Ascending aorta (tissue), 2 donors: ENCODE measurements at regions not wholly inside any gene's neighbourhood (a gene's known extent, or its start where the extent isn't known, plus 50 kb on each side); places are given as distances from the start of the nearest gene placed in this dataset.

Experiments
- DNase-seq, 2 donors: peaks; one replicate each; pipeline ENCODE4 v3.0.0-alpha.2; 2019; ENCODE audit warnings: low spot score in 2 of 2
- H3K27ac ChIP-seq, 2 donors: fragments of 200-600 bp; sonication (generic); one replicate each; pipeline ENCODE4 v1.5.1; 2016 to 2017; ENCODE audit warnings: mild to moderate bottlenecking in 1 of 2
- H3K27me3 ChIP-seq: fragments of 200-600 bp; sonication (generic); one replicate; pipeline ENCODE4 v1.5.1; 2017
- H3K36me3 ChIP-seq, 2 donors: fragments of 200-600 bp; sonication (generic); one replicate each; pipeline ENCODE4 v1.5.1; 2016
- H3K4me1 ChIP-seq, 2 donors: fragments of 200-600 bp; sonication (generic); one replicate each; pipeline ENCODE4 v1.5.1; 2016 to 2017; ENCODE audit warnings: mild to moderate bottlenecking in 1 of 2
- H3K4me3 ChIP-seq, 2 donors: fragments of 200-600 bp; sonication (generic); one replicate each; pipeline ENCODE4 v1.5.1; 2016 to 2017; ENCODE audit warnings: mild to moderate bottlenecking in 1 of 2
- H3K9me3 ChIP-seq, 2 donors: fragments of 200-600 bp; sonication (generic); one replicate each; pipeline ENCODE4 v1.5.1; 2016
- CTCF ChIP-seq, 3 experiments: fragments of 200-600 bp in 2 of 3; fragments of 450-650 bp in 1 of 3; sonication (generic) in 2 of 3; IDR thresholded peaks; one replicate each; pipeline ENCODE4 v1.5.1; 2016 to 2019; ENCODE audit warnings: antibody characterized with exemption in 3 of 3, mild to moderate bottlenecking in 1 of 3, moderate library complexity in 1 of 3
- intact Hi-C: fragments of 100-400 bp; cut with DNase I; formaldehyde crosslinking; loops from one replicate; pipeline ENCODE4 v1.15.1; 2023

GRCh38 chr4:178696515-178696914 lies 1254.3 kb upstream of the AGA start:
- H3K9me3 ChIP-seq = no peaks in the 10 kb centered on the region
- no peaks in the 10 kb centered on the region for H3K36me3 ChIP-seq
- TF ChIP-seq CTCF (IDR thresholded peaks at IDR 0.05) = no peak
- intact Hi-C loops = no loop called here
- H3K4me3 ChIP-seq = no peak overlapping the region
- no peaks in the 10 kb centered on the region for H3K4me1 ChIP-seq
- H3K27ac ChIP-seq = no peak overlapping the region
- H3K27me3 ChIP-seq = no peaks in the 10 kb centered on the region
- no peak for DNase-seq

GRCh38 chr4:178712486-178712885 lies 1270.2 kb upstream of the AGA start:
- no peak overlapping the region for H3K4me3 ChIP-seq
- no peaks in the 10 kb centered on the region for H3K9me3 ChIP-seq
- intact Hi-C loops = no loop called here
- H3K27me3 ChIP-seq = no peaks in the 10 kb centered on the region
- no peak for DNase-seq
- H3K36me3 ChIP-seq = no peaks in the 10 kb centered on the region
- no peaks in the 10 kb centered on the region for H3K4me1 ChIP-seq
- no peak for TF ChIP-seq CTCF (IDR thresholded peaks at IDR 0.05)
- no peak overlapping the region for H3K27ac ChIP-seq

- H3K4me1 ChIP-seq = no peaks in the 10 kb centered on the region
- no peaks in the 10 kb centered on the region for H3K27me3 ChIP-seq
- DNase-seq = no peak
- no peaks in the 10 kb centered on the region for H3K36me3 ChIP-seq
- no peak overlapping the region for H3K27ac ChIP-seq
- no peaks in the 10 kb centered on the region for H3K9me3 ChIP-seq
- TF ChIP-seq CTCF (IDR thresholded peaks at IDR 0.05) = no peak
- intact Hi-C loops = no loop called here
- no peak overlapping the region for H3K4me3 ChIP-seq
These were observed 1295.8 kb upstream of the AGA start for GRCh38 chr4:178738026-178738425.

GRCh38 chr4:178745203-178745602 lies 1303.0 kb upstream of the AGA start:
- TF ChIP-seq CTCF (IDR thresholded peaks at IDR 0.05) = no peak
- no peaks in the 10 kb centered on the region for H3K36me3 ChIP-seq
- intact Hi-C loops = no loop called here
- H3K4me3 ChIP-seq = no peak overlapping the region
- H3K27me3 ChIP-seq = no peaks in the 10 kb centered on the region
- H3K27ac ChIP-seq = no peak overlapping the region
- no peaks in the 10 kb centered on the region for H3K4me1 ChIP-seq
- DNase-seq = no peak
- no peaks in the 10 kb centered on the region for H3K9me3 ChIP-seq

GRCh38 chr4:178752954-178753525 lies 1310.8 kb upstream of the AGA start:
- no peak for DNase-seq
- no peak overlapping the region for H3K4me3 ChIP-seq
- no peaks in the 10 kb centered on the region for H3K27me3 ChIP-seq
- no peaks in the 10 kb centered on the region for H3K4me1 ChIP-seq
- intact Hi-C loops = no loop called here
- no peaks in the 10 kb centered on the region for H3K36me3 ChIP-seq
- no peak for TF ChIP-seq CTCF (IDR thresholded peaks at IDR 0.05)
- no peaks in the 10 kb centered on the region for H3K9me3 ChIP-seq
- H3K27ac ChIP-seq = no peak overlapping the region

- DNase-seq = no peak
- H3K9me3 ChIP-seq = no peaks in the 10 kb centered on the region
- no peak for TF ChIP-seq CTCF (IDR thresholded peaks at IDR 0.05)
- intact Hi-C loops = no loop called here
- H3K4me1 ChIP-seq = no peaks in the 10 kb centered on the region
- no peak overlapping the region for H3K27ac ChIP-seq
- no peaks in the 10 kb centered on the region for H3K36me3 ChIP-seq
- H3K4me3 ChIP-seq = no peak overlapping the region
- no peaks in the 10 kb centered on the region for H3K27me3 ChIP-seq
These were observed 1336.3 kb upstream of the AGA start for GRCh38 chr4:178778496-178778895.
